Peyer's patch (tissue), 4 donors: ENCODE measurements at regions not wholly inside any gene's neighbourhood (a gene's known extent, or its start where the extent isn't known, plus 50 kb on each side); places are given as distances from the start of the nearest gene placed in this dataset.

Experiments used
- DNase-seq, 3 donors: peaks; one replicate each; pipeline ENCODE4 v3.0.0-alpha.2; 2017 to 2019
- H3K27ac ChIP-seq, 4 donors: fragments of 200-600 bp; sonication (generic); one replicate each; pipeline ENCODE4 v1.5.1; 2016 to 2019
- H3K27me3 ChIP-seq, 2 donors: fragments of 200-600 bp; sonication (generic); one replicate each; pipeline ENCODE4 v1.5.1; 2019
- H3K36me3 ChIP-seq, 3 donors: fragments of 200-600 bp; sonication (generic); one replicate each; pipeline ENCODE4 v1.5.1; 2016 to 2019
- H3K4me1 ChIP-seq, 4 donors: fragments of 200-600 bp; sonication (generic); one replicate each; pipeline ENCODE4 v1.5.1; 2016 to 2019
- H3K4me3 ChIP-seq, 4 donors: fragments of 200-600 bp; sonication (generic); 1 replicate in 3 of 4; 2 replicates in 1 of 4; pipeline ENCODE4 v1.5.1; 2016 to 2019; ENCODE audit warnings: mild to moderate bottlenecking in 1 of 4
- H3K9me3 ChIP-seq, 4 donors: fragments of 200-600 bp; sonication (generic); one replicate each; pipeline ENCODE4 v1.5.1; 2016 to 2019; ENCODE audit warnings: mild to moderate bottlenecking in 1 of 4
- CTCF ChIP-seq, 6 experiments: fragments of 450-650 bp in 4 of 6; fragments of 200-600 bp in 2 of 6; sonication (generic) in 1 of 6; IDR thresholded peaks; one replicate each; pipeline ENCODE4 v1.5.1; 2017 to 2019; ENCODE audit warnings: antibody characterized with exemption in 6 of 6, mild to moderate bottlenecking in 3 of 6, moderate library complexity in 1 of 6
- POLR2A ChIP-seq, 2 donors: fragments of 450-650 bp; IDR thresholded peaks; one replicate each; pipeline ENCODE4 v1.5.1; 2017; ENCODE audit warnings: antibody characterized with exemption in 2 of 2, mild to moderate bottlenecking in 2 of 2, moderate library complexity in 2 of 2

GRCh38 chr14:98977451-98977850, 294.5 kb downstream of the BCL11B start:
- H3K36me3 ChIP-seq = no peaks in the 10 kb centered on the region
- H3K9me3 ChIP-seq = no peaks in the 10 kb centered on the region
- TF ChIP-seq POLR2A (IDR thresholded peaks at IDR 0.05) (no peak), CTCF (IDR thresholded peaks at IDR 0.05) (no peak)
- H3K27ac ChIP-seq = no peak overlapping the region
- H3K4me1 ChIP-seq = no peaks in the 10 kb centered on the region
- no peak overlapping the region for H3K4me3 ChIP-seq
- H3K27me3 ChIP-seq = no peaks in the 10 kb centered on the region
- no peak for DNase-seq

GRCh38 chr14:98982986-98983385, 289.0 kb downstream of the BCL11B start:
- Histone ChIP-seq H3K27ac (no peak overlapping the region), H3K4me3 (no peak overlapping the region), H3K9me3 (no peaks in the 10 kb centered on the region), H3K27me3 (no peaks in the 10 kb centered on the region), H3K4me1 (no peaks in the 10 kb centered on the region), H3K36me3 (no peaks in the 10 kb centered on the region)
- TF ChIP-seq CTCF (IDR thresholded peaks at IDR 0.05) (no peak), POLR2A (IDR thresholded peaks at IDR 0.05) (no peak)
- no peak for DNase-seq

DNA sequence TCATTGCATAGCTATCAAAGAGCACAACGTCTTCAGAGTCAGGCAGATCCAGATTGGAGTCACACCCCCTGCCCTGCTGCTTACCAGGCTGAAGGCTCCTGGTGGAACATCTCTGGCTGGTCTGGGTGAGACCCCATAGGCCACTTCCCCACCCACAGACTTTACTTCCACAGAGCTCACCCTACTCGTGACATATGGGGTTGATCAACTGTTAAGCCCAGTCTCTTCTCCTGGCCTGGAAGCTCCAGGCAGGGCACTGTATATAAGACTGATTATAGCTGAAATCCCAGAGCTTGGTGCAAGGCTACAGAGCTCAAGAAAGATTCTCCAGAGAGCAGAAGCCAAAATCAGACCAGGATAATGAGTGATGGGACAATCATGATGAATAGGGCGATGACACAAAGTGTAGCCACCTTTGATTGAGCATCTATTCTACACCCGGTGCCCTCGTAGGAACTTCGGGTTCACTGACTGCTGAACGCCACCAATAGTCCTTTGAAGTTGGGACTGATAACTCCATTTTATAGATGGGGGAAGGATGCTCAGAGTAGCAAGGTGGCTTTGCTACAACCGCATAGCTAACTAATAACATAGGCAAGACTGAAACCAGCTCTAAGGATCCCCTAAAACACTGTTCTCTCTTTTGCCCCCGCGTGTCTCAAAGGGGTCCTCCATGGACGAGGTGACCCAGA, 287.8 kb downstream of the BCL11B start:
- peak overlapping the region in 3 of 4 donors; percentile 38 to 62 (median 60) for H3K27ac ChIP-seq
- H3K4me1 ChIP-seq = no peaks in the 10 kb centered on the region
- no peak overlapping the region for H3K4me3 ChIP-seq
- H3K36me3 ChIP-seq = no peaks in the 10 kb centered on the region
- TF ChIP-seq CTCF (IDR thresholded peaks at IDR 0.05) = no peak
- TF ChIP-seq POLR2A (IDR thresholded peaks at IDR 0.05) = no peak
- no peaks in the 10 kb centered on the region for H3K27me3 ChIP-seq
- no peak for DNase-seq
- H3K9me3 ChIP-seq = no peaks in the 10 kb centered on the region

GRCh38 chr14:98984719-98985041, 287.3 kb downstream of the BCL11B start:
- peak; percentile 57 to 84 (median 66) for DNase-seq

DNA sequence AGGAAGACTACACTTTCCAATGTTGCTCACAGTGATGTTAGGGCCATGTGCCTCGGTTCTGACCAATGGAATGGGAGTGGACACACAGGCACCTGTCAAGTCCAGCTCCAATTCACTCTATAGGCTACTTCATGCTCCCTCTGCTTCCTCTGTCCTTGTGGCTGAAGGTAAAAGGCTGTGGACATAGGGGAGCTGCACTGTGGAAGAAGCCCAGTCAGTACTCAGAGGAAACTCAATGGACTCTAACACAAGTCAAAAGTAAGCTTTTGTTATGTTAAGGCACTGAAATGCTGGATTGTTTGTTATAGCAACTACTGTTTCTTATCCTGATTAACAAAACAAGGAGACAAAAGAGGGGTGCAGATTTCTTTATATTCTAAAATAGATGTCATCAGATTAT, 278.2 kb downstream of the BCL11B start:
- Histone ChIP-seq H3K36me3 (no peaks in the 10 kb centered on the region), H3K4me3 (no peak overlapping the region), H3K9me3 (no peaks in the 10 kb centered on the region), H3K27me3 (no peaks in the 10 kb centered on the region), H3K4me1 (peaks cover 0 to 7% (median 0%) of the 10 kb centered on the region in 4 donors), H3K27ac (no peak overlapping the region)
- DNase-seq = no peak
- no peak for TF ChIP-seq POLR2A (IDR thresholded peaks at IDR 0.05)
- TF ChIP-seq CTCF (IDR thresholded peaks at IDR 0.05) = no peak

More at GRCh38 chr14:98984719-98985041, 287.3 kb downstream of the BCL11B start:
- H3K36me3 ChIP-seq = no peaks in the 10 kb centered on the region
- H3K27ac ChIP-seq = peak overlapping the region; percentile 35 to 74 (median 61)
- no peak overlapping the region for H3K4me3 ChIP-seq
- TF ChIP-seq POLR2A (IDR thresholded peaks at IDR 0.05) (no peak), CTCF (IDR thresholded peaks at IDR 0.05) (no peak)
- H3K9me3 ChIP-seq = no peaks in the 10 kb centered on the region
- H3K27me3 ChIP-seq = no peaks in the 10 kb centered on the region
- H3K4me1 ChIP-seq = no peaks in the 10 kb centered on the region

GRCh38 chr14:98994561-98994960, 277.4 kb downstream of the BCL11B start:
- Histone ChIP-seq H3K9me3 (no peaks in the 10 kb centered on the region), H3K27me3 (no peaks in the 10 kb centered on the region), H3K4me3 (no peak overlapping the region), H3K4me1 (peaks cover 0 to 7% (median 0%) of the 10 kb centered on the region in 4 donors), H3K36me3 (no peaks in the 10 kb centered on the region), H3K27ac (no peak overlapping the region)
- no peak for TF ChIP-seq POLR2A (IDR thresholded peaks at IDR 0.05)
- no peak for TF ChIP-seq CTCF (IDR thresholded peaks at IDR 0.05)
- DNase-seq = no peak
